Kidney (tissue), 13 donors: ENCODE measurements at regions not wholly inside any gene's neighbourhood (a gene's known extent, or its start where the extent isn't known, plus 50 kb on each side); places are given as distances from the start of the nearest gene placed in this dataset.

Source experiments
- DNase-seq, 5 donors: peaks; one replicate each; pipeline ENCODE4 v3.0.0-alpha.2; 2013 to 2020
- FAIRE-seq: peaks from 2 replicates; lab custom pipeline; 2012; peaks lifted over from hg19 to GRCh38; lab: Jason Lieb, UNC
- H3K27ac ChIP-seq, 2 donors: one replicate each; pipeline ENCODE4 v1.7.0; 2013; ENCODE audit warnings: low read depth in 2 of 2, low read length in 2 of 2, inconsistent platforms in 1 of 2
- H3K27me3 ChIP-seq: one replicate; pipeline ENCODE4 v1.7.1; 2013; ENCODE audit warnings: low read length, inconsistent platforms; ENCODE audit not compliant: control insufficient read depth, insufficient read depth
- H3K36me3 ChIP-seq, 3 donors: one replicate each; pipeline versions ENCODE4 v1.7.0 to v1.7.1; 2013; ENCODE audit warnings: low read length in 3 of 3, control low read depth in 1 of 3, inconsistent platforms in 1 of 3; ENCODE audit not compliant: insufficient read depth in 3 of 3, control insufficient read depth in 2 of 3
- H3K4me1 ChIP-seq, 3 donors: one replicate each; pipeline versions ENCODE4 v1.7.0 to v1.7.1; 2013; ENCODE audit warnings: low read length in 3 of 3, inconsistent platforms in 1 of 3, low read depth in 1 of 3; ENCODE audit not compliant: control insufficient read depth in 2 of 3, insufficient read depth in 2 of 3
- H3K4me3 ChIP-seq, 3 donors: one replicate each; pipeline versions ENCODE4 v1.7.0 to v1.8.1; 2013; ENCODE audit warnings: low read length in 3 of 3, control low read depth in 1 of 3, inconsistent platforms in 1 of 3
- H3K9ac ChIP-seq, 3 donors: one replicate each; pipeline versions ENCODE4 v1.7.0 to v1.7.1; 2013; ENCODE audit warnings: low read length in 3 of 3, control low read depth in 1 of 3, inconsistent platforms in 1 of 3
- H3K9me3 ChIP-seq, 3 donors: one replicate each; pipeline versions ENCODE4 v1.7.0 to v1.7.1; 2013; ENCODE audit warnings: low read length in 3 of 3, control low read depth in 1 of 3, inconsistent platforms in 1 of 3; ENCODE audit not compliant: control insufficient read depth in 2 of 3, insufficient read depth in 1 of 3
- intact Hi-C: fragments of 100-400 bp; cut with DNase I; formaldehyde crosslinking; loops from one replicate; pipeline ENCODE4 v1.11.1; 2022
- TF ChIP-seq, protein P1 (sequence below): IDR thresholded peaks from 3 replicates; pipeline ENCODE4 v1.5.1; 2012; ENCODE audit warnings: mild to moderate bottlenecking, moderate library complexity, borderline replicate concordance; ENCODE audit not compliant: insufficient read depth; ENCODE audit errors: extremely low read depth
- donor health status: control.
- donor health status: control.
- donor health status: control.
- donor health status: control.
- donor health status: control.
- donor health status: DM: yes; HTN: yes; CAD: no.
- donor health status: Normal renal cell carcinoma (clear cell type).

DNA sequence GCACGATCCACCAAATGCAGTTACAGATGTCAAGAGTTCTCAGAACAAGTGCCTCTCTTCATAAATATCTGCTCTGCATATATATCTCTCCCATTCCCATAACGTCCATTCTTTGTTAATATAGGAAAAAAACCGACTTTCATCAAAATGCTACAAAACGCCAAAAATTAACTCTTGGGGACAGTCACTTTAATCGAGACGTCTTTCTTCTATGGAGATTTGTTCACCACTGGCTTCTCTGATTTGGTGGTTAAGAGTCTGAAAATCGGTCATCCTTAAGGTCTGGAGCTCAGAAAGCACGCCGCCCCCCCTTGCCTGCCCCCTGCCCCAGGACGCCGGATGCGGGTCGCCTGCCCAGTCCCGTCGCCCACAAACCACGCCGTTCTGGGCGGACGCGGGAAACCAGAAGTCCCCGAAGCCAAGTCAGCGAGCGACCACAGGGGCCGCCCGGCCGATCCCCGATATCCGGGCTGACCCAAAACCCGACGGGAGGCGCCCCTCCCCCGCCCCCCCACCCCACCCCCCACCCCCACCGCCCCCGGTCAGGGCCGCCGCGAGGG lies 252.7 kb downstream of the TJP1 start:
- no peaks in the 10 kb centered on the region for H3K36me3 ChIP-seq
- no peak overlapping the region for H3K9ac ChIP-seq
- H3K27me3 ChIP-seq: peaks cover 2% of the 10 kb centered on the region
- no peak overlapping the region for H3K27ac ChIP-seq
- peak overlapping the region in 2 of 3 donors; percentile 24 to 50 for H3K4me3 ChIP-seq
- intact Hi-C loops: no loop called here
- TF ChIP-seq, protein P1, sequence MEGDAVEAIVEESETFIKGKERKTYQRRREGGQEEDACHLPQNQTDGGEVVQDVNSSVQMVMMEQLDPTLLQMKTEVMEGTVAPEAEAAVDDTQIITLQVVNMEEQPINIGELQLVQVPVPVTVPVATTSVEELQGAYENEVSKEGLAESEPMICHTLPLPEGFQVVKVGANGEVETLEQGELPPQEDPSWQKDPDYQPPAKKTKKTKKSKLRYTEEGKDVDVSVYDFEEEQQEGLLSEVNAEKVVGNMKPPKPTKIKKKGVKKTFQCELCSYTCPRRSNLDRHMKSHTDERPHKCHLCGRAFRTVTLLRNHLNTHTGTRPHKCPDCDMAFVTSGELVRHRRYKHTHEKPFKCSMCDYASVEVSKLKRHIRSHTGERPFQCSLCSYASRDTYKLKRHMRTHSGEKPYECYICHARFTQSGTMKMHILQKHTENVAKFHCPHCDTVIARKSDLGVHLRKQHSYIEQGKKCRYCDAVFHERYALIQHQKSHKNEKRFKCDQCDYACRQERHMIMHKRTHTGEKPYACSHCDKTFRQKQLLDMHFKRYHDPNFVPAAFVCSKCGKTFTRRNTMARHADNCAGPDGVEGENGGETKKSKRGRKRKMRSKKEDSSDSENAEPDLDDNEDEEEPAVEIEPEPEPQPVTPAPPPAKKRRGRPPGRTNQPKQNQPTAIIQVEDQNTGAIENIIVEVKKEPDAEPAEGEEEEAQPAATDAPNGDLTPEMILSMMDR: no peak
- peak in 3 of 5 donors; percentile 15 to 66 (median 27) for DNase-seq
- H3K9me3 ChIP-seq: no peaks in the 10 kb centered on the region
- FAIRE-seq: no peak
- H3K4me1 ChIP-seq: peaks cover 0 to 2% (median 0%) of the 10 kb centered on the region in 3 donors

DNA sequence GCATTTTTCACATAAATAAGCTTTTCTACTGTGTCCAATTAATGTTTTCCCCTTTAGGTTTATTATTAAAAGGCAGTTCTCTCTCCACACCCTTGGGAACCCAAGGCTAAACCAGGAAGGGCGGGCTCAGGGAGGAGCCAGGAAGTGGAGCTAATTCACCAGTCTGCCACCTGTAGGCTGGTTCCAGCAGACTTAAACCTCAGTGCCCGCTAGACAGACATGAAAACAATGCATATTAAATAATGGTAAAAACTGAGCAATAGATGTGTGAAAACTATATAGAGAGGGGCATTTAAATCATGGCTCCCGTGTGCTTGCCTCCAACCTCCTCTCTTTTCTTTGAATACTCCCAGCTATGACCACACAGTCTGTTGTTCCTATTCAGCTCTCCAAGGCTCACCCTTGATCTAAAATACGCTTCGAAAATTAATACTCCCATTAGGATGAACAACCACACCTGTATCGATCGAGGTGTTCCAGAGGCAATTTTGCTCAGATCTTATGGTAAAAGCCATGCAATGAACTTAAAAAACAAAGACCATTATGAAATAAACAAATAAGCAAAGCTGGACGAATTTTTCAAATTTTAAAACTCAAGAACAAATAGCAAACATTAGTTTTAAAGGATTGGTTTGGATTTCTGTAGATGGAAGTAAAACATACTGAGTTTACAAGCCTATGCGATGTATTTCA lies 253.3 kb downstream of the TJP1 start:
- Histone ChIP-seq H3K9me3 (no peaks in the 10 kb centered on the region), H3K36me3 (no peaks in the 10 kb centered on the region), H3K4me3 (peak overlapping the region in 2 of 3 donors; percentile 24 to 50), H3K27ac (no peak overlapping the region), H3K9ac (no peak overlapping the region), H3K27me3 (peaks cover 2% of the 10 kb centered on the region), H3K4me1 (peaks cover 0 to 2% (median 0%) of the 10 kb centered on the region in 3 donors)
- TF ChIP-seq, protein P1: peak; percentile 37
- FAIRE-seq (peak; percentile 83), DNase-seq (peak in 4 of 5 donors; percentile 54 to 74 (median 61))
- intact Hi-C loops: no loop called here

GRCh38 chr15:29567336-29567735 lies 254.9 kb downstream of the TJP1 start:
- no peaks in the 10 kb centered on the region for H3K36me3 ChIP-seq
- TF ChIP-seq, protein P1: no peak
- peaks cover 2% of the 10 kb centered on the region for H3K27me3 ChIP-seq
- FAIRE-seq: no peak
- DNase-seq: no peak
- peaks cover 0 to 2% (median 0%) of the 10 kb centered on the region in 3 donors for H3K4me1 ChIP-seq
- H3K9me3 ChIP-seq: no peaks in the 10 kb centered on the region
- intact Hi-C loops: no loop called here
- H3K9ac ChIP-seq: no peak overlapping the region
- H3K4me3 ChIP-seq: no peak overlapping the region
- no peak overlapping the region for H3K27ac ChIP-seq
